K562 (cell line): ENCODE measurements at regions not wholly inside any gene's neighbourhood (a gene's known extent, or its start where the extent isn't known, plus 50 kb on each side); places are given as distances from the start of the nearest gene placed in this dataset.

Experiments used
- ATAC-seq: fragments of 200-7000 bp; cut with Tn5 transposase; 3 replicates; pipeline ENCODE4 v1.9.1; 2020; ENCODE audit warnings: moderate library complexity
- BruUV-seq: library from RNA; stranded (reverse); fragments of 400-500 nt; replicated peaks from 2 replicates; lab custom pipeline; 2021; lab: Mats Ljungman, UMichigan
- CTCF ChIA-PET: fragments of 300-600 bp; formaldehyde crosslinking; extraction: SDS; loops from one replicate; lab custom pipeline; 2021; ENCODE audit warnings: low intra/inter-chr PET ratio; lab: Yijun Ruan, JAX
- POLR2A ChIA-PET: fragments of 300-600, 350-650 bp; sonication (Branson Sonifier 250); formaldehyde crosslinking; extraction: SDS; loops from one replicate; lab custom pipeline; 2021; ENCODE audit warnings: antibody characterized with exemption, inconsistent platforms; lab: Yijun Ruan, JAX
- DNase-seq, 4 experiments: peaks; one replicate each; pipeline versions ENCODE4 v3.0.0 to v3.0.0-alpha.2; 2011 to 2018; ENCODE audit warnings: low spot score in 3 of 4, mixed read lengths in 3 of 4; ENCODE audit errors: extremely low read depth in 1 of 4
- FAIRE-seq: peaks from 2 replicates; lab custom pipeline; 2011; peaks lifted over from hg19 to GRCh38; lab: Jason Lieb, UNC
- H2AFZ ChIP-seq: 2 replicates; pipeline ENCODE4 v1.6.0; 2011; ENCODE audit warnings: low read depth, low read length, control low read depth, inconsistent platforms
- H3K27ac ChIP-seq: fragments of 200-600 bp; 3 replicates; pipeline ENCODE4 v1.8.0; 2011; ENCODE audit warnings: low read depth, mild to moderate bottlenecking, control low read depth, inconsistent platforms, low read length, moderate library complexity, mixed read lengths; ENCODE audit errors: extremely low read depth
- H3K27me3 ChIP-seq, 2 experiments: fragments of 300-600 bp in 1 of 2; 2 replicates in 1 of 2; 3 replicates in 1 of 2; pipeline versions ENCODE4 v1.6.0 to v1.8.0; 2011; ENCODE audit warnings: inconsistent platforms in 2 of 2, low read length in 2 of 2, mild to moderate bottlenecking in 1 of 2, mixed read lengths in 1 of 2, moderate library complexity in 1 of 2; ENCODE audit not compliant: control insufficient read depth in 2 of 2, insufficient read depth in 2 of 2
- H3K36me3 ChIP-seq: fragments of 300-600 bp; 3 replicates; pipeline ENCODE4 v1.8.0; 2011; ENCODE audit warnings: mild to moderate bottlenecking, low read length, inconsistent platforms; ENCODE audit not compliant: control insufficient read depth, insufficient read depth
- H3K4me1 ChIP-seq, 2 experiments: fragments of 200-600 bp in 1 of 2; replicated peaks in 1 of 2; 2 replicates in 1 of 2; 3 replicates in 1 of 2; pipeline versions ENCODE4 v1.5.1 to v1.8.0; 2011; ENCODE audit warnings: inconsistent platforms in 2 of 2, low read length in 2 of 2, mild to moderate bottlenecking in 1 of 2, mixed read lengths in 1 of 2, moderate library complexity in 1 of 2; ENCODE audit not compliant: control insufficient read depth in 2 of 2, insufficient read depth in 2 of 2
- H3K4me2 ChIP-seq: 2 replicates; pipeline ENCODE4 v1.6.1; 2011; ENCODE audit warnings: low read length, control low read depth, inconsistent platforms, mixed read lengths; ENCODE audit not compliant: insufficient read depth
- H3K4me3 ChIP-seq: fragments of 200-600 bp; sonication (generic), shearing (Covaris generic); 2 replicates; pipeline ENCODE4 v1.5.1; 2016; ENCODE audit warnings: control low read depth, inconsistent platforms
- H3K79me2 ChIP-seq: fragments of 200-600 bp; 3 replicates; pipeline ENCODE4 v1.8.0; 2011; ENCODE audit warnings: low read length, inconsistent platforms; ENCODE audit not compliant: control insufficient read depth, insufficient read depth
- H3K9ac ChIP-seq, 2 experiments: 2 replicates each; pipeline versions ENCODE4 v1.6.0 to v1.6.1; 2011; ENCODE audit warnings: low read depth in 2 of 2, low read length in 2 of 2, control low read depth in 1 of 2, inconsistent platforms in 1 of 2, mild to moderate bottlenecking in 1 of 2, mixed read lengths in 1 of 2; ENCODE audit not compliant: insufficient read depth in 1 of 2
- H3K9me1 ChIP-seq: one replicate; pipeline ENCODE4 v1.6.0; 2011; ENCODE audit warnings: inconsistent platforms, mild to moderate bottlenecking, low read length, moderate library complexity; ENCODE audit not compliant: control insufficient read depth, insufficient read depth
- H3K9me3 ChIP-seq: replicated peaks from 2 replicates; pipeline ENCODE4 v1.5.1; 2011; ENCODE audit warnings: low read depth, low read length, inconsistent platforms; ENCODE audit not compliant: control insufficient read depth, insufficient read depth
- H4K20me1 ChIP-seq: replicated peaks from 2 replicates; pipeline ENCODE4 v1.6.1; 2011; ENCODE audit warnings: low read length, inconsistent platforms, mixed read lengths; ENCODE audit not compliant: control insufficient read depth, insufficient read depth
- ARID3A ChIP-seq: IDR thresholded peaks from 2 replicates; pipeline ENCODE4 v1.6.1; 2012; ENCODE audit warnings: low read depth, low read length, improper control_type of control experiment, borderline replicate concordance
- ATF1 ChIP-seq, 2 experiments: fragments of 450-650 bp in 1 of 2; IDR thresholded peaks; 2 replicates each; pipeline ENCODE4 v1.6.1; 2016; ENCODE audit warnings: missing compliant biosample characterization in 1 of 2, missing genetic modification characterization in 1 of 2
- CBX5 ChIP-seq: IDR thresholded peaks from 2 replicates; pipeline ENCODE4 v1.6.1; 2014; ENCODE audit warnings: low read depth, borderline replicate concordance
- ELK1 ChIP-seq: sonication (generic); formaldehyde crosslinking; IDR thresholded peaks from 2 replicates; pipeline ENCODE4 v1.8.1; 2022; ENCODE audit warnings: missing genetic modification reagents
- ESRRB ChIP-seq: fragments of 250-450 bp; sonication (Bioruptor Pico); IDR thresholded peaks from 2 replicates; pipeline ENCODE4 v1.5.0; 2020; ENCODE audit warnings: mild to moderate bottlenecking, moderate library complexity, borderline replicate concordance
- GABPA ChIP-seq: fragments of 200-800 bp; sonication (Bioruptor generic); conservative IDR thresholded peaks from 2 replicates; pipeline ENCODE4 v1.6.1; 2016; ENCODE audit warnings: low read depth, missing genetic modification characterization, missing compliant biosample characterization
- HDAC8 ChIP-seq: fragments of 450-650 bp; IDR thresholded peaks from 2 replicates; pipeline ENCODE4 v1.6.1; 2016; ENCODE audit warnings: mild to moderate bottlenecking, missing genetic modification characterization, moderate library complexity, missing compliant biosample characterization
- KDM5B ChIP-seq: fragments of 200-600 bp; sonication (generic); IDR thresholded peaks from 2 replicates; pipeline ENCODE4 v1.6.1; 2012; ENCODE audit warnings: low read depth, mild to moderate bottlenecking, moderate library complexity, low read length, control low read depth, inconsistent platforms; ENCODE audit not compliant: insufficient replicate concordance
- NCOA6 ChIP-seq: fragments of 450-650 bp; IDR thresholded peaks from 2 replicates; pipeline ENCODE4 v1.6.1; 2017; ENCODE audit warnings: mild to moderate bottlenecking
- NFRKB ChIP-seq: fragments of 450-650 bp; IDR thresholded peaks from 2 replicates; pipeline ENCODE4 v1.6.1; 2016; ENCODE audit warnings: low read depth
- NONO ChIP-seq, 2 experiments: fragments of 200-400 bp in 1 of 2; fragments of 450-650 bp in 1 of 2; formaldehyde crosslinking in 1 of 2; IDR thresholded peaks; 2 replicates each; pipeline ENCODE4 v1.6.1; 2017; ENCODE audit warnings: low read depth in 2 of 2, mild to moderate bottlenecking in 2 of 2, moderate library complexity in 2 of 2, low read length in 1 of 2
- PHF21A ChIP-seq: fragments of 450-650 bp; IDR thresholded peaks from 2 replicates; pipeline ENCODE4 v1.6.1; 2017; ENCODE audit warnings: low read depth, borderline replicate concordance
- POLR2A ChIP-seq: fragments of 450-650 bp; conservative IDR thresholded peaks from 2 replicates; pipeline ENCODE4 v1.6.1; 2016
- POLR2H ChIP-seq: IDR thresholded peaks from 2 replicates; pipeline ENCODE4 v1.6.1; 2016; ENCODE audit warnings: missing genetic modification characterization, low read depth, mild to moderate bottlenecking, control low read depth, missing compliant biosample characterization, moderate library complexity
- RFX5 ChIP-seq: IDR thresholded peaks from 2 replicates; pipeline ENCODE4 v1.6.1; 2011; ENCODE audit warnings: low read depth, mild to moderate bottlenecking, improper control_type of control experiment, low read length
- SP2 ChIP-seq: IDR thresholded peaks from 2 replicates; pipeline ENCODE4 v1.6.1; 2011; ENCODE audit warnings: mild to moderate bottlenecking, low read depth, low read length, moderate library complexity; ENCODE audit not compliant: poor library complexity, severe bottlenecking; ENCODE audit errors: extremely low read depth
- ZFX ChIP-seq: sonication (generic); formaldehyde crosslinking; IDR thresholded peaks from 2 replicates; pipeline ENCODE4 v1.8.0; 2022; ENCODE audit warnings: mild to moderate bottlenecking, missing genetic modification reagents, moderate library complexity
- ZNF143 ChIP-seq: sonication (generic); formaldehyde crosslinking; IDR thresholded peaks from 2 replicates; pipeline ENCODE4 v1.9.0; 2022; ENCODE audit warnings: mild to moderate bottlenecking, missing genetic modification reagents
- WGBS: fragments of 100-300 bp; shearing (Covaris generic); methylation state at CpG from one replicate; pipeline ENCODE4 v1.1.6; 2016; ENCODE audit warnings: low coverage, mixed read lengths; ENCODE audit not compliant: insufficient coverage; ENCODE audit errors: missing lambda C conversion rate; 5-methylcytosine and 5-hydroxymethylcytosine counted together
- in situ Hi-C: fragments of 300-500 bp; cut with MboI; formaldehyde crosslinking; loops from 4 replicates; pipeline ENCODE4 v1.15.0; 2018; ENCODE audit warnings: inconsistent platforms, mixed read lengths
- intact Hi-C: fragments of 100-400 bp; cut with micrococcal nuclease; formaldehyde crosslinking; loops from 2 replicates; pipeline ENCODE4 v1.14.2; 2022
- TF ChIP-seq, protein P1 (sequence below): fragments of 250-450 bp; sonication (Bioruptor Pico); IDR thresholded peaks from 2 replicates; pipeline ENCODE4 v1.8.0; 2022; ENCODE audit warnings: moderate library complexity, mild to moderate bottlenecking, inconsistent platforms

- TF ChIP-seq, protein P1, sequence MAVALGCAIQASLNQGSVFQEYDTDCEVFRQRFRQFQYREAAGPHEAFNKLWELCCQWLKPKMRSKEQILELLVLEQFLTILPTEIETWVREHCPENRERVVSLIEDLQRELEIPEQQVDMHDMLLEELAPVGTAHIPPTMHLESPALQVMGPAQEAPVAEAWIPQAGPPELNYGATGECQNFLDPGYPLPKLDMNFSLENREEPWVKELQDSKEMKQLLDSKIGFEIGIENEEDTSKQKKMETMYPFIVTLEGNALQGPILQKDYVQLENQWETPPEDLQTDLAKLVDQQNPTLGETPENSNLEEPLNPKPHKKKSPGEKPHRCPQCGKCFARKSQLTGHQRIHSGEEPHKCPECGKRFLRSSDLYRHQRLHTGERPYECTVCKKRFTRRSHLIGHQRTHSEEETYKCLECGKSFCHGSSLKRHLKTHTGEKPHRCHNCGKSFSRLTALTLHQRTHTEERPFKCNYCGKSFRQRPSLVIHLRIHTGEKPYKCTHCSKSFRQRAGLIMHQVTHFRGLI (CRISPR knock-in tag): no peak
- TF ChIP-seq ARID3A (no peak), RFX5 (no peak), ESRRB (CRISPR knock-in tag) (no peak), NCOA6 (no peak), PHF21A (no peak), POLR2H (tag) (no peak)
Measured at GRCh38 chr22:27466778-27467438, 334.6 kb downstream of the MN1 start (continued).

- no peaks in the 10 kb centered on the region for H3K36me3 ChIP-seq
- H3K9me3 ChIP-seq: no peaks in the 10 kb centered on the region
- no peaks in the 10 kb centered on the region for H3K4me1 ChIP-seq
- H3K9me1 ChIP-seq: no peaks in the 10 kb centered on the region
- H3K79me2 ChIP-seq: no peaks in the 10 kb centered on the region
- no peak overlapping the region for H2AFZ ChIP-seq
- H3K9ac ChIP-seq: no peak overlapping the region
- H4K20me1 ChIP-seq: no peaks in the 10 kb centered on the region
- intact Hi-C loops (no loop called here), in situ Hi-C loops (no loop called here)
- CTCF ChIA-PET: no interaction called here
- no TSS peak for BruUV-seq
- H3K27ac ChIP-seq: no peak overlapping the region
- under 1% methylated on average over 9 of the region's 10 CpGs for WGBS
- POLR2A ChIA-PET: interaction anchor here (0.9 kb wide), 1 partner anchor 10 kb away, joined by 3 read pairs; no protein-coding TSS in a partner anchor
- no peak overlapping the region for H3K4me3 ChIP-seq
- ATAC-seq (no peak), DNase-seq (no peak), FAIRE-seq (no peak)
- H3K4me2 ChIP-seq: no peak overlapping the region
- H3K27me3 ChIP-seq: no peaks in the 10 kb centered on the region
- TF ChIP-seq ATF1 (CRISPR knock-in tag; IDR thresholded peaks at IDR 0.05) (no peak), ATF1 (tag; IDR thresholded peaks at IDR 0.05) (no peak), POLR2A (no peak), HDAC8 (tag) (no peak), ELK1 (CRISPR knock-in tag) (no peak), SP2 (no peak), ZFX (CRISPR knock-in tag) (no peak), CBX5 (no peak), GABPA (tag) (no peak), KDM5B (no peak), NFRKB (no peak), NONO (IDR thresholded peaks at IDR 0.05; ENCODE audit: low read depth in 2 of 2, low read length in 1 of 2) (no peak), ZNF143 (CRISPR knock-in tag) (no peak)
Measured at GRCh38 chr22:27467711-27468110, 333.8 kb downstream of the MN1 start.
